Large intestine (tissue), 3 donors: ENCODE measurements at regions not wholly inside any gene's neighbourhood (a gene's known extent, or its start where the extent isn't known, plus 50 kb on each side); places are given as distances from the start of the nearest gene placed in this dataset.

ENCODE experiments used
- DNase-seq, 2 donors: peaks; one replicate each; pipeline versions ENCODE4 v3.0.0 to v3.0.0-alpha.2; 2013
- H3K27ac ChIP-seq: one replicate; pipeline ENCODE4 v1.5.1; 2013; ENCODE audit warnings: low read length
- H3K27me3 ChIP-seq: 2 replicates; pipeline ENCODE4 v1.6.1; 2013; ENCODE audit warnings: low read length; ENCODE audit not compliant: control insufficient read depth, insufficient read depth
- H3K36me3 ChIP-seq: 2 replicates; pipeline ENCODE4 v1.6.1; 2013; ENCODE audit warnings: low read length; ENCODE audit not compliant: control insufficient read depth, insufficient read depth
- H3K4me1 ChIP-seq: one replicate; pipeline ENCODE4 v1.6.1; 2013; ENCODE audit warnings: low read length; ENCODE audit not compliant: control insufficient read depth, insufficient read depth
- H3K4me3 ChIP-seq: one replicate; pipeline ENCODE4 v1.5.1; 2013; ENCODE audit warnings: low read length
- H3K9me3 ChIP-seq: one replicate; pipeline ENCODE4 v1.6.1; 2013; ENCODE audit warnings: mild to moderate bottlenecking, low read depth, low read length, moderate library complexity; ENCODE audit not compliant: control insufficient read depth
- WGBS: methylation state at CpG from one replicate; pipeline ENCODE4 v1.1.5; 2013; ENCODE audit warnings: low lambda C conversion rate; ENCODE audit not compliant: insufficient coverage; 5-methylcytosine and 5-hydroxymethylcytosine counted together

- no peak overlapping the region for H3K27ac ChIP-seq
- no peak for DNase-seq
- H3K27me3 ChIP-seq, result no peaks in the 10 kb centered on the region
- no peaks in the 10 kb centered on the region for H3K4me1 ChIP-seq
- H3K9me3 ChIP-seq, result no peaks in the 10 kb centered on the region
- no peak overlapping the region for H3K4me3 ChIP-seq
- H3K36me3 ChIP-seq, result no peaks in the 10 kb centered on the region
- no CpG with 5 or more reads among the region's 1 CpG for WGBS
Measured at GRCh38 chr15:29874977-29875376, 52.7 kb upstream of the TJP1 start.

- Histone ChIP-seq H3K27ac (no peak overlapping the region), H3K4me1 (no peaks in the 10 kb centered on the region), H3K36me3 (no peaks in the 10 kb centered on the region), H3K27me3 (no peaks in the 10 kb centered on the region), H3K4me3 (no peak overlapping the region), H3K9me3 (no peaks in the 10 kb centered on the region)
- WGBS, result no CpG with 5 or more reads among the region's 9 CpGs
- no peak for DNase-seq
Measured at GRCh38 chr15:29873947-29874411, 51.7 kb upstream of the TJP1 start.

GRCh38 chr15:29873264-29873663, 51.0 kb upstream of the TJP1 start:
- WGBS, result no CpG with 5 or more reads among the region's 3 CpGs
- no peak overlapping the region for H3K4me3 ChIP-seq
- H3K9me3 ChIP-seq, result no peaks in the 10 kb centered on the region
- no peak overlapping the region for H3K27ac ChIP-seq
- H3K36me3 ChIP-seq, result no peaks in the 10 kb centered on the region
- no peaks in the 10 kb centered on the region for H3K4me1 ChIP-seq
- DNase-seq, result no peak
- H3K27me3 ChIP-seq, result no peaks in the 10 kb centered on the region

GRCh38 chr15:29872716-29873115, 50.4 kb upstream of the TJP1 start:
- Histone ChIP-seq H3K36me3 (no peaks in the 10 kb centered on the region), H3K27me3 (no peaks in the 10 kb centered on the region), H3K9me3 (no peaks in the 10 kb centered on the region), H3K27ac (no peak overlapping the region), H3K4me1 (no peaks in the 10 kb centered on the region), H3K4me3 (no peak overlapping the region)
- DNase-seq, result no peak
- no CpG with 5 or more reads among the region's 7 CpGs for WGBS
